OCI-LY7 (cell line): ENCODE measurements at regions not wholly inside any gene's neighbourhood (a gene's known extent, or its start where the extent isn't known, plus 50 kb on each side); places are given as distances from the start of the nearest gene placed in this dataset.

Experiments used
- BruUV-seq: library from RNA; stranded (reverse); fragments of 400-500 nt; replicated peaks from 2 replicates; lab custom pipeline; 2021; lab: Mats Ljungman, UMichigan
- CTCF ChIA-PET: fragments of 300-600 bp; sonication (Branson Sonifier 250); formaldehyde crosslinking; loops from one replicate; lab custom pipeline; 2022; ENCODE audit warnings: antibody characterized with exemption; ENCODE audit not compliant: unreplicated experiment; lab: Charles Lee
- POLR2A ChIA-PET: fragments of 300-600 bp; sonication (Branson Sonifier 250); formaldehyde crosslinking; loops from one replicate; lab custom pipeline; 2022; ENCODE audit warnings: antibody characterized with exemption; lab: Charles Lee
- DNase-seq: peaks from one replicate; pipeline ENCODE4 v3.0.0-alpha.2; 2015; ENCODE audit warnings: low spot score
- H2AFZ ChIP-seq: fragments of 200-600 bp; sonication (generic), shearing (Covaris generic); 2 replicates; pipeline ENCODE4 v1.6.1; 2014; ENCODE audit warnings: mild to moderate bottlenecking, antibody characterized with exemption, low read length, moderate library complexity
- H3K27ac ChIP-seq: fragments of 200-600 bp; sonication (generic); 2 replicates; pipeline ENCODE4 v1.5.1; 2014; ENCODE audit warnings: mixed run types, low read depth, mild to moderate bottlenecking, moderate library complexity, low read length, inconsistent platforms; ENCODE audit not compliant: poor library complexity, severe bottlenecking
- H3K36me3 ChIP-seq: fragments of 200-600 bp; sonication (generic); 2 replicates; pipeline ENCODE4 v1.6.1; 2014; ENCODE audit warnings: mild to moderate bottlenecking, antibody characterized with exemption, low read length, moderate library complexity, mixed read lengths; ENCODE audit not compliant: insufficient read depth
- H3K4me1 ChIP-seq: fragments of 200-600 bp; sonication (generic); 2 replicates; pipeline ENCODE4 v1.5.1; 2014; ENCODE audit warnings: mild to moderate bottlenecking, low read length; ENCODE audit not compliant: insufficient read depth, poor library complexity, severe bottlenecking
- H3K4me2 ChIP-seq: fragments of 200-600 bp; sonication (generic); 2 replicates; pipeline ENCODE4 v1.6.1; 2014; ENCODE audit warnings: mild to moderate bottlenecking, low read length
- H3K4me3 ChIP-seq: fragments of 200-600 bp; sonication (generic); 2 replicates; pipeline ENCODE4 v1.5.1; 2014; ENCODE audit warnings: mild to moderate bottlenecking, low read depth, low read length; ENCODE audit not compliant: poor library complexity, severe bottlenecking
- H3K79me2 ChIP-seq: fragments of 200-600 bp; sonication (generic); 2 replicates; pipeline ENCODE4 v1.6.1; 2016; ENCODE audit warnings: low read depth, mild to moderate bottlenecking, low read length, moderate library complexity, mixed read lengths; ENCODE audit not compliant: insufficient read depth
- H3K9me2 ChIP-seq: fragments of 200-600 bp; sonication (generic); 2 replicates; pipeline ENCODE4 v1.6.1; 2016; ENCODE audit warnings: mild to moderate bottlenecking, low read length, mixed read lengths; ENCODE audit not compliant: insufficient read depth
- H3K9me3 ChIP-seq: fragments of 200-600 bp; sonication (generic); 2 replicates; pipeline ENCODE4 v1.6.1; 2014; ENCODE audit warnings: mild to moderate bottlenecking, mixed run types, low read length, mixed read lengths
- H4K20me1 ChIP-seq: fragments of 200-600 bp; sonication (generic); 2 replicates; pipeline ENCODE4 v1.6.1; 2014; ENCODE audit warnings: mild to moderate bottlenecking, antibody characterized with exemption, low read length, moderate library complexity, mixed read lengths; ENCODE audit not compliant: insufficient read depth
- EZH2phosphoT487 ChIP-seq: fragments of 200-600 bp; sonication (generic); IDR thresholded peaks from 2 replicates; pipeline ENCODE4 v1.6.1; 2018; ENCODE audit warnings: low read depth, borderline replicate concordance, mild to moderate bottlenecking, mixed run types, antibody characterized with exemption, low read length, moderate library complexity, mixed read lengths
- intact Hi-C: fragments of 100-400 bp; cut with micrococcal nuclease; formaldehyde crosslinking; loops from one replicate; pipeline ENCODE4 v1.10.0; 2022; ENCODE audit not compliant: unreplicated experiment
- TF ChIP-seq, protein P1 (sequence below): fragments of 200-600 bp; sonication (generic); conservative IDR thresholded peaks from 2 replicates; pipeline ENCODE4 v1.5.1; 2014; ENCODE audit warnings: mild to moderate bottlenecking, antibody characterized with exemption, low read length, moderate library complexity, mixed read lengths

DNA sequence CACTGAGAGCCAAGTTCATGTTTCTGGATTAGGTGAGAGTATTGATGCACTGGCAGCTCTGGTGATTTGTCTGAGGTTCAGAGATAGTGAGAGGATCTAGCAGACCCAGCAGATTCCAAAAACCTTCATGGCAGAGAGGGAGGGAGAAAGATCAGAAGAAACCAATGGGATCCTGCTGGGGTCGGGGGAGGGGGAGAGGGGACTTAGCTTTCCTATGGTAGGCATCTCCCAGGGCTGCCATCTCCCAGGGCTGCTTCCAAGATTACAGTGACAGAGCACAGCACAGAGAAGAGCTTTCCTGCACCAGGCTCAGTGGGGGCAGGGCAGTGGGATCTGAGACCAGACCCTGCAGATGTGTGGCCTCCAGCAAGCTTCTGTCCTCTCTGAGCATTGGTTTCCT is 76.8 kb upstream of the GDF10 start:
- H3K36me3 ChIP-seq = no peaks in the 10 kb centered on the region
- no peak for DNase-seq
- H2AFZ ChIP-seq = no peak overlapping the region
- CTCF ChIA-PET = no interaction called here
- TF ChIP-seq EZH2phosphoT487 = no peak
- TF ChIP-seq, protein P1, sequence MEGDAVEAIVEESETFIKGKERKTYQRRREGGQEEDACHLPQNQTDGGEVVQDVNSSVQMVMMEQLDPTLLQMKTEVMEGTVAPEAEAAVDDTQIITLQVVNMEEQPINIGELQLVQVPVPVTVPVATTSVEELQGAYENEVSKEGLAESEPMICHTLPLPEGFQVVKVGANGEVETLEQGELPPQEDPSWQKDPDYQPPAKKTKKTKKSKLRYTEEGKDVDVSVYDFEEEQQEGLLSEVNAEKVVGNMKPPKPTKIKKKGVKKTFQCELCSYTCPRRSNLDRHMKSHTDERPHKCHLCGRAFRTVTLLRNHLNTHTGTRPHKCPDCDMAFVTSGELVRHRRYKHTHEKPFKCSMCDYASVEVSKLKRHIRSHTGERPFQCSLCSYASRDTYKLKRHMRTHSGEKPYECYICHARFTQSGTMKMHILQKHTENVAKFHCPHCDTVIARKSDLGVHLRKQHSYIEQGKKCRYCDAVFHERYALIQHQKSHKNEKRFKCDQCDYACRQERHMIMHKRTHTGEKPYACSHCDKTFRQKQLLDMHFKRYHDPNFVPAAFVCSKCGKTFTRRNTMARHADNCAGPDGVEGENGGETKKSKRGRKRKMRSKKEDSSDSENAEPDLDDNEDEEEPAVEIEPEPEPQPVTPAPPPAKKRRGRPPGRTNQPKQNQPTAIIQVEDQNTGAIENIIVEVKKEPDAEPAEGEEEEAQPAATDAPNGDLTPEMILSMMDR = no peak
- H3K9me2 ChIP-seq = no peaks in the 10 kb centered on the region
- no peaks in the 10 kb centered on the region for H3K4me1 ChIP-seq
- no peak overlapping the region for H3K27ac ChIP-seq
- BruUV-seq = no TSS peak
- no peaks in the 10 kb centered on the region for H3K79me2 ChIP-seq
- POLR2A ChIA-PET = interaction anchor here (0.6 kb wide), 1 partner anchor 104 kb away, joined by 3 read pairs; no protein-coding TSS in a partner anchor
- no peak overlapping the region for H3K4me3 ChIP-seq
- no peaks in the 10 kb centered on the region for H3K9me3 ChIP-seq
- intact Hi-C loops = no loop called here
- no peak overlapping the region for H3K4me2 ChIP-seq
- no peaks in the 10 kb centered on the region for H4K20me1 ChIP-seq

DNA sequence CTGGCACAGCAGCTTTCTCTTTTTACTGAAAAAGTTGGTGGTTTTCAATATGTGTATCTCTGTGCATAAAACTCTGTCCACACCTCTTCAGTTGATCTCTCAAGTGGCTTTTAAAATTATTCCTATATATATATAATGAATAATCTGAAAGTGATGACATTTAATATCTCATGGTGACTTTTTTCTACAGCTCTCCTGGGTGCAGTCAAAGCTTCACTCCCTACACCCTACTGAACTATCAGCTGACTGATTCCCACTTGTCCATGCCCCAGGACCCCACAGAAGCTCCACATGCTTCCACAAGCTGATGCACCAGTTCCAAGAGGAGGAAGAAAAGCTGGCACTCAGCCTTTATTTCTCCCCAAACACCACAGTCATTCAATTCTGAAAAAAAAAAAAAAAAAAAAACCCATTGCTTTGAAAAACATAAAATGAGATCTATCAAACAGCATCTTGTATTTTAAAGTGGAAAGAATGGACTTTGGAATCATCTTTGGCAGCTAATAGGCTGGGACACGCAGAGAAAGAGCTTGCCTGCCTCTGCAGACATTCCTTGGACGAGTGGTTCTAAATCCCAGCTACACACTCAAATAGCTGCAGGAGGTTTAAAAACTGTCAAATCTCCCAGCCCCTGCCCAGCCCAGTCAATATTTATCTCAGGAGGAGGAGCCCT is 75.3 kb upstream of the GDF10 start:
- no peak overlapping the region for H3K4me3 ChIP-seq
- ChIA-PET POLR2A (no interaction called here), CTCF (no interaction called here)
- H3K36me3 ChIP-seq = no peaks in the 10 kb centered on the region
- no peaks in the 10 kb centered on the region for H3K79me2 ChIP-seq
- no TSS peak for BruUV-seq
- no peak overlapping the region for H3K27ac ChIP-seq
- H3K9me3 ChIP-seq = no peaks in the 10 kb centered on the region
- no peaks in the 10 kb centered on the region for H3K9me2 ChIP-seq
- DNase-seq = no peak
- H3K4me1 ChIP-seq = no peaks in the 10 kb centered on the region
- TF ChIP-seq, protein P1 = no peak
- TF ChIP-seq EZH2phosphoT487 = no peak
- intact Hi-C loops = no loop called here
- H3K4me2 ChIP-seq = no peak overlapping the region
- no peak overlapping the region for H2AFZ ChIP-seq
- no peaks in the 10 kb centered on the region for H4K20me1 ChIP-seq

DNA sequence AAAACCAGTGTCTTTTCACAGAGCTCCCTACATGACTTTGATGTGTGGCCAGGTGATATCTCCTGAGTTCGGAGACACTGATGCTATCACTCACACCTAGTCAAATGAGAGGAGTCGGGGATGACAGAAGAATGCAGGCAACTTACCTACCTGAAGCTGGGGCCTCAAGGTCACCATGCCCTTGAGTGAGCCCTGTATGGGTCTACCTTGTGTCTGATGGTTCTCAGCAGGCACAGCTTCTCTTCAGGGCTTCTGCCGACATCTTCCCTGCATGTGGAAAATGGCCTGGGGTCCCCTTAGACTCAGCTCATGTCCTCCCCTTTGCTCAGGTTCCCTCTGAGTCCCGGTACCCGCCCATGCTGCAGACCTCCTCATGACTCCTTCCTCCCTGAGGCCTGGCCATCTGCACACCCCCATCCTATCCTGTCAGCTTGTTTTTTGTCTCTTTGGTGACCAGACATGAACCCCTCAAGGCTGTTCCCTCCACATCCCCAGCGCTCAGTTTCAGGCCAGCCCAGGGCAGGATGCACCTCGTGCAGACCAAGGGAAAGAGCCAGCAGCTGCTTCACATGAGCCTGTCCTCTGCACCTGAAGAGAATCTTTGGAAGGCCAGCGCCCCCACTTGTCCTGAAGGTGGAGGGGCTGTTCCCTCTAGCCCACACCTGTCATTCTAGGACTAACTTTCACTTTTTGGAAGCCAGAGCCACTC is 74.6 kb upstream of the GDF10 start:
- Histone ChIP-seq H3K9me2 (no peaks in the 10 kb centered on the region), H3K4me2 (no peak overlapping the region), H3K79me2 (no peaks in the 10 kb centered on the region), H3K9me3 (no peaks in the 10 kb centered on the region), H3K27ac (no peak overlapping the region), H2AFZ (no peak overlapping the region), H4K20me1 (no peaks in the 10 kb centered on the region), H3K4me3 (no peak overlapping the region), H3K36me3 (no peaks in the 10 kb centered on the region), H3K4me1 (no peaks in the 10 kb centered on the region)
- no TSS peak for BruUV-seq
- no peak for DNase-seq
- intact Hi-C loops = no loop called here
- POLR2A ChIA-PET = no interaction called here
- TF ChIP-seq, protein P1 = no peak
- no peak for TF ChIP-seq EZH2phosphoT487
- CTCF ChIA-PET = no interaction called here
